ENCODE measurements at regions not wholly inside any gene's neighbourhood (a gene's known extent, or its start where the extent isn't known, plus 50 kb on each side); places are given as distances from the start of the nearest gene placed in this dataset.

GRCh38 chr2:225864394-225864793, 464.9 kb downstream of the NYAP2 start:
- no peak for TF ChIP-seq POLR2A (IDR thresholded peaks at IDR 0.05)
- TF ChIP-seq CTCF (IDR thresholded peaks at IDR 0.05), result no peak
- no peak for TF ChIP-seq POLR2AphosphoS5 (IDR thresholded peaks at IDR 0.05)
- no peak for TF ChIP-seq EP300 (IDR thresholded peaks at IDR 0.05)
